Stomach (tissue), 4 donors: ENCODE measurements at regions not wholly inside any gene's neighbourhood (a gene's known extent, or its start where the extent isn't known, plus 50 kb on each side); places are given as distances from the start of the nearest gene placed in this dataset.

Experiments
- CTCF ChIP-seq, 7 experiments: fragments of 450-650 bp in 4 of 7; fragments of 200-600 bp in 3 of 7; sonication (generic) in 3 of 7; IDR thresholded peaks; one replicate each; pipeline ENCODE4 v1.5.1; 2016 to 2019; ENCODE audit warnings: antibody characterized with exemption in 7 of 7, control low read depth in 2 of 7, mild to moderate bottlenecking in 1 of 7
- POLR2A ChIP-seq, 4 donors: fragments of 450-650 bp; IDR thresholded peaks; one replicate each; pipeline ENCODE4 v1.6.1; 2016; ENCODE audit warnings: antibody characterized with exemption in 4 of 4, control low read depth in 2 of 4, mild to moderate bottlenecking in 1 of 4, moderate library complexity in 1 of 4
- POLR2AphosphoS5 ChIP-seq, 3 donors: sonication (generic); formaldehyde crosslinking; IDR thresholded peaks; one replicate each; pipeline ENCODE4 v1.6.1; 2016; ENCODE audit warnings: antibody characterized with exemption in 3 of 3

DNA sequence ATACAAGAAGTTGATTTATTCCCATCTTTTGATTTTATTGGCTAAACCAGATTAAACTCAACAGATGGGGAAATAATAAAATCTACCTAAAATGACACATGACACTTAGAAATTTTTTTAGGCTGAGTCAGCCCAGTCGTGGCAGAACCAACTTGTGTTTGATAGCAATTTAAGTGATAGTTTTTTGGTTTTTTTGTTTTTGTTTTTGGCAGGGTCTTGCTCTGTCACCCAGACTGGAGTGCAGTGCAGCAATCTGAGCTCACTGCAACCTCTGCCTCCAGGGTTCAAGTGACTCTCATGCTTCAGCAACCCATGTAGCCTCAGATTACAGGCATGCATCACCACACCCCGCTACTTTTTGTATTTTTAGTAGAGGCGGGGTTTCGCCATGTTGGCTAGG is 370.3 kb upstream of the NOCT start:
- TF ChIP-seq CTCF (IDR thresholded peaks at IDR 0.05) (no peak), POLR2A (IDR thresholded peaks at IDR 0.05) (no peak), POLR2AphosphoS5 (IDR thresholded peaks at IDR 0.05) (no peak)
